GM18499 (cell line): ENCODE measurements at regions not wholly inside any gene's neighbourhood (a gene's known extent, or its start where the extent isn't known, plus 50 kb on each side); places are given as distances from the start of the nearest gene placed in this dataset.
"Not testable (repeated sequence)": the region's sequence is repeated elsewhere in the genome, so short reads cannot be mapped to it uniquely, and the experiment has no call there.

Experiments used
- ATAC-seq: cut with Tn5 transposase; IDR thresholded peaks from one replicate; pipeline ENCODE4 v1.9.1; 2021; ENCODE audit warnings: moderate number of reproducible peaks; ENCODE audit not compliant: insufficient read depth, unreplicated experiment

DNA sequence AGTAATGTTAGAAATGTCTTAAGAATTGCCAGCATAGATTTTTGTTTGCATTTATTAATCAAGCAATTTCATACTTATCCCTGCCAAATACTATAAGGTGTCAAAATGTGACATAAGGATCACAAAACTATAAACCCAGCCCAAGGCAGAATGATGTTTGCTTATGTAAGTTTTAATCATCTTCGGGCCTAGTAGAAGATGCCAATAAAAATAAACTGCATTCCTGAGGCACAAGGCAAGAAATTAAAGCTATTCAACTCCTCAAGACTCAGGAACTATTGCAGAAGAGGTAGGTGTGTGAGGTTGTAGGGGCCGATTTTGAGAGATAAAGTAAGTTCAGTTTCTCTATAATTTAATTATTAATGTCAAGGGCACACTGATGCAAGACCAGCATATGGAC, 189.4 kb upstream of the AHR start:
- ATAC-seq = no peak

DNA sequence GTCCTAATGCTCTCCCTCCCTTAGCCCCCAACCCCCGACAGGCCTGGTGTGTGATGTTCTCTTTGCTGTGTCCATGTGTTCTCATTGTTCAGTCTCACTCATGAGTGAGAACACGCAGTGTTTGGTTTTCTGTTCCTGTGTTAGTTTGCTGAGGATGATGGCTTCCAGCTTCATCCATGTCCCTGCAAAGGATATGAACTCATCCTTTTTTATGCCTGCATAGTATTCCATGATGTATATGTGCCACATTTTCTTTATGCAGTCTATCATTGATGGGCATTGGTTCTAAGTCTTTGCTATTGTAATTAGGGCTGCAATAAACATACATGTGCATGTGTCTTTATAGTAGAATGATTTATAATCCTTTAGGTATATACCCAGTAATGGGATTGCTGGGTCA, 184.7 kb upstream of the AHR start:
- ATAC-seq = not testable (repeated sequence)

DNA sequence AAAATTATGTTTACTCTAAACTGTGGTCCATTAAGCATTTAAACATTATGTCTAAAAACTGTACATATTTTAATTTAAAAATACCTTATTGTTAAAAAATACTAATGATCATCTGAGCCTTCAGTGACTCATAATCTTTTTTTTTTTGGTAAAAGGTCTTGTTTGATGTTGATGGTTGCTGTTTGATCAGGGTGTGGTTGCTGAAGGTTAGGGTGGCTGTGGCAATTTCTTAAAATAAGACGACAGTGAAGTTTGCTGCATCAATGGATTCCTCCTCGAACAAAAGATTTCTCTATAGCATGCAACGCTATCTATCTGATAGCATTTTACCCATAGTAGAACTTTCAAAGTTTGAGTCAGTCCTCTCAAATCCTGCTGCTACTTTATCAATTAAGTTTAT, 180.0 kb upstream of the AHR start:
- ATAC-seq = no peak

DNA sequence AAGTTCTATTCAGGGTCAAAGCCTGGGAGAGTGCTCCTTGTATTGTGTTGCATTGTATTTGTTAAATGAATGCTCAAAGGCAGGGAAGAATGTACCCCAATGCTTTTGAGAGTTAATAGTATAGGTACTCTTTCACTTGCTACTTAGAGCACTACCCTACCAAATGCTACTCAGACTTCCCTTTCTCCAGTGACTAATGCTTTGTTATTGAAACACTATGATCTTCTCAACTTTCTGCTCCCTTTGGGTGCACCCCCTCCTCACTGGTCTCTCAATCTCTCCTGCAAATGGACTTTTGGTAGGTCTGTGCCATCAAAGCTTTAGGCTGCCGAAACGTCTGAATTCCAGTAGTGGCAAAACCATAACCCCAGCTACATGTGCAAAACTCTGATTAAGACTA, 177.7 kb upstream of the AHR start:
- ATAC-seq = no peak

DNA sequence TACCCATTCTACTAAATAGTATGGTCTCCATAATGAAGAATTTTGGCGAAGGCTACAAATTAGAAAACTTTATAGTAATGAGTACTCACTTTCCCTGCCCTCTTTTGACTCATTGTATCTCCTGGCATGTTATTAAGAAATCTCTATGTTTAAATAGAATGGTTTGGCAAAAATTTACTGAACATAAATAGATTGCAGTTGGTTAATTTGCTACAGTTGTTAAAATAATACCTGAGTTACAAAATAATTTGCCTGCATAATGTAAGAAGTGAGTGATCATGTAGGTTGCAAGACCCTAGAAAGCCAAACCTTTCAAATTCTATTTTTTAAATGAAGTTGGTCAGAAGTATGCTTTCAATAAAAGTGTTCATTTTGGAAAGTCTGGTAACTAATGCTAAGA, 176.8 kb upstream of the AHR start:
- ATAC-seq = no peak

DNA sequence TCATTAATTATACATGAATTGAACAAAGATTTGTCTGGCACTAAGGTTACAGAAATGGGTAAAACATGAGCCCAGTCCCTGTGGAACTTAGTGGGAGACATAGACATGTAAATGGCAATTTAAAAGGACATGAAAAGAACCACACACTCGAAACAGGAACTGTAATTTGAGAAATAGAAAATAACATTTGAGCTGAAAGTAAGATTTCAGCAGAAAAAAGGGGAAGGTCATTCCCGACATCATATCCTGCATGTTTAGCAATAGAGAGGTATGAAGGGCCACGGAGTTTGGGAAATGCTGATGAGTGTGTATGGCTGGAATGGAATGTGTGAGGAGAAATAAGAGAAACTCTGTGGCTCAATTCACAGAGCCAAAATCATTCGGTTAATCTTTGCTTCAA, 175.4 kb upstream of the AHR start:
- ATAC-seq = no peak

DNA sequence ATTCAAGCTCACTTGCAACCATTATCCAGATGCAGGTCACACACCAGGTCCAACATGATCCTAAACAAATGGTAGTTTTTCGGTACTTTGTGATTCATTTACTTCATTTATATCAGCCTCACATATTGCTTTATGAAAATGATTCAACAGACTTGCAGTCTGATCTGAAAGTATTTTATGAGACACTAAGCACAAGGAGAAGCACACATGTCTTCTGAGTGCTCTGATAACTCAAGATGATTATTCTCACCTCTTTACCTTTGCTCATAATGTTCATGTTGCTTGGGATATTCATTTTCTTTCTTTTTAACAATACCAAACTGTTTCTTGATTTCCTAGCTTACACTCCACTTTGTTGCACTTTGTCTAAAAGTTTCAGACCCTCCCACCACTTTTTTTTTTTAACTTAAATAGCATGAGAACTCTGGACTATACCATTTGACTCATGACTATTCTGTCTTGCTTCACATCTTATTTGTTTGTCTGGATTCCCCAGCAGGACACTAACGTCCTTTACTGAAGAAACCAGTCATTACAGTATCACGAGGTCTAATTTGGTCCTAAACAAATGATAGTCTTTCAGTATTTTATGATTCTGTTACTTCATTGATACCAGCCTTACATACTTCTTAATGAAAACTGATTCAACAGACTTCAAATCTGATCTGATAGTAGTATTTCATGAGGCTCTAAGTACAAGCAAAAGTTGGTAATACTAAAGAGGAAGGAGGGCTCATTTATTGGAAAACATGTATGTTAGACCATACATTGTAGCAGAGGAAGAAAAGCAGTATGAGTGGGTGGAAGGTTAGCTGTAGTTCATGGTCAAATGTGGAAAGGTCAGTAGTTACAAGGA, 171.8 kb upstream of the AHR start:
- peak; percentile 80 for ATAC-seq

DNA sequence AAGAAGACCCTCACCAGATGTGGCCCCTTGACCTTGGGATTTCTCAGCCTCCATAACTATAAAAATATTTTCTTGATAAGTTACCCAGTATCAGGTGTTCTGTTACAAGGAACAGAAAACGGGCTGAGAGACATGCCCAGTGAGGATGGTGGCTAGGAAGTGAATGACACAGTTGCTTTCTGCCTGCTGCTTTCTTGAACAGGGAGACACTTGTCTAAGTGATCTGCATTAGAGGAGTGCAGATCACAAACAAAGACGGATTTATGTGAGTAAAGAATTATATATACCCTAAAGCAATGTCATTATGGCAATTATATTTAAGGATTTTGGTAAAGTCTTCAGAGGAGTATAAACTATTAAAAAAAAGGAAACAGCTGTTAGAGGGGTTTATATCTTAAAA, 169.2 kb upstream of the AHR start:
- no peak for ATAC-seq

DNA sequence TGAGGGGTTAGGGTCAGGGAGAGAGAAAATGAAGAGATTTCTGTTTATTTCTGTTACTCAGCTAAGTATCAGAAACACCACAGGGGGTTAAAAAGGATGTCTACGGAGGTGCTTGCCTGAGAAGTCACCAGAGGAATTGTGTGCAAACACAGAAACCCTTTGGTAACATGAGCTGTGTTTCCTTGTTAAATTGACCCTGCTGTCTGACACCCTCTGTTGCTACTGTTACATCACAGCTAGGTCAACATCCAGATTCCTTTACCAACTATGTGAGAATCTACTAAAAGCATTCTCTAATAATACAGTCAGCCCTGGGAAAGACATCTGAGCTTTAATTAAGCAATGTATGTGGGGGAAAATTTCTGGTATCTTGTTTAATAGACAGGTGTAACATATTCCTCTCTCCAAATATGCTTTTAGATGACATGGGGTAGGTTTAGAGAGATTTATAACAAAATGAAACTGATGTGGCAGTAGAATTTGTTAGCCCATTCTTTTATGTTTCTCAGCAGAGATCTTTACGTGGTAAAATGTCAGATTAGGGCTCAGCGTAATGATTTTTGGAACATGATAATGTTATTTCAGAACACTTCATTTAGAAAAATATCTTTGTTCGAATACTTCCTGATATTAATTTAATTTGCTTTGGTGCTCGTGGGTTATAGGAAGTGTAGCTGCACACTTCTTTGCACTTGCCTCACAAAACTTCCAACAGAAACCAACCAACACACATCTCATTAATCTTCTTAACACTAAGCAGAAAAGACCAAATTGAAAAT, 168.0 kb upstream of the AHR start:
- ATAC-seq = no peak

DNA sequence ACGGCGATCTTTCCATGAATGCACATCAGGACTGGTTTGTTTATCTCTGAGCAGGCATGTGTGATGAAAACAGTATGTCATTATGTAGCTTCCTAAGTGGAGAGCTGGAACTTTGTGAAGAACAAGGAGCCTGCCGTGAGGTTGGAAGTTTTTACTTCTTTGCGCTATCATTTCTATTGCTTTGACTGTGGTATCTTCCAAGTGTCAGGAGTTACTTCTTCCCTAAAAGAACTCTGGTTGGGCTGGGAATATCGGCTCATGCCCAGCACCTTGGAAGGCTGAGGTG, 167.4 kb upstream of the AHR start:
- no peak for ATAC-seq

DNA sequence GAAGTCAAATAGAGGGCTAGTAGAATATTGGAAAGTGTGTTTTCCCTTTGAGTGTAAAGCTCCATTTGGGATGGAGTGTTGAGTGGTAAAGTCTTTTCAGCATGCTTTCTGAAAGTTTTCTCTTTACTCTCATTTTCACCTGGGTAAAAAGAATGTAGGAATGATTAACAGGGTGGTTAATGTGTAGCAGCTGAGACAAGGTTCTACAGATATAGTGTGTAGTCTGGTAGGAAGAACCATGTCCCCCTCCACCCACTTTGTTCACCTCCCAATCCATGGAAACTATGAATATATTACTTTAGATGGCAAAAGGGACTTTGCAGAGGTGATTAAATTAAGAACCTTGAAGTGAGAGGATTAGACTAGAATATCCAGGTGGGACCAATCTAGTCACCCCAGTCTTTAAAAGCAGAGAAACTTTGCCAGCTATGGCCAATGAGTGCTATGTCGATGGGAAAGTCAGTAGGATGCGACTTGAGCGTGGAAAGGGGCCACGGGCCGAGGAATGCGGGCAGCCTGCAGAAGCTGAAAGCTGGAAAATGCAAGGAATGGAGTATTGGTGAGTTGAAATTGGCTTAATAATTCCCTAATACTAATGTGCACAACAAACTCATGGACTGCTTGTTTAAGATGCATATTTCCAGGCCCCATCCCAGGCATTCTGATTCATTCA, 166.3 kb upstream of the AHR start:
- no peak for ATAC-seq

DNA sequence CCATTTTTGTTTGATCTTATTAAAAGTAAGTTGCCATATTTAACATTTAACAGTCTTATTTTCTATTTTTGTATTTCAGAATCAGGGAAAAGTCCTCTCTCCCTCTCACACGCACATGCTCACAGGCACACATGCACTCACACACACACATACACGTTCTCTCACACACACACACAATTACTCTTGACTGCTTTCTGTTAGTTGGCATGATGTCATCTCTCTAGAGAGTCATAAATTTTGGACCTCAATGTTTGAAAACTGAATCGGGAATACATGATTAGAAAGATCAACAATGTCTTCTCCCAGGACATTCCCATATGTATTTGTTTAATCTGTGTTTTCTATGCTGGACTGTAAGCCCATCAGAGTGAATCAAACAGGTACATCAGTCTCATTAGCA, 165.7 kb upstream of the AHR start:
- no peak for ATAC-seq

DNA sequence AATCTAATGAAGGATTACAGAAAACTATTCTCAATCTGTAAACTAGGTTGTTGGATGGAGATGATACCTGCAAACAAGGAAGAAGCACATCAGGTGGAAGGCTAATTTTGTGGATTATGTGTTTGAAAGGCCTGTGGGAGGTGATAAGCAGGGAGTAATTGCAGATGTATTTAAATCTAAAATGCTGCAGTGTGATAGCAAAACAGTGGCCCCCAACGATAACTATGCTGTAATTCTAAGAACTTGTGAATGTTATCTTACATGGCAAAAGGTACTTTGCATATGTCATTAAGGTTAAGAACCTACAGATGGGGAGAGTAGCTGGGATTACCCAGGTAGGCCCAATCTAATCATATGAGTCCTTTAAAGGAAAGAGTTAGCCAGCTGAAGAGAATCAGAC, 164.5 kb upstream of the AHR start:
- no peak for ATAC-seq

DNA sequence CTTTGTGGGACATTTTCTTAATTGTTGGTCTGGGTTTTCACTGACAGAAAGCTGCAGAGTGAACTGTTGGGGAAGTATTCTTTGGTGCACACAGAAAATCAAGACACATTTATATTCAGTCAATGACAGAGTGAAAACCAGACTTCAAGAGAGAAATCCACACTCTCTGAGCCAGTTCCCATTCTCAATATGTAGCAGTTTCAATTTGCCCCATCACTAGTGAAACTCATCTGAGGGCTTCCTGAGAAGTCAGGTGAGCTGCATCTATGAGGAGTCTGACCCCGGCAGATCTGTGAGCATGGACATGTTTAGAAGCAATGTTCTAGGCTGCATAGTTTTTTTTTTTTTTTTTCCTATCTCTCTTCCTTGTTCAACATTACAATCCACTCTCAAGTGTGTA, 163.7 kb upstream of the AHR start:
- ATAC-seq = peak; percentile 83

DNA sequence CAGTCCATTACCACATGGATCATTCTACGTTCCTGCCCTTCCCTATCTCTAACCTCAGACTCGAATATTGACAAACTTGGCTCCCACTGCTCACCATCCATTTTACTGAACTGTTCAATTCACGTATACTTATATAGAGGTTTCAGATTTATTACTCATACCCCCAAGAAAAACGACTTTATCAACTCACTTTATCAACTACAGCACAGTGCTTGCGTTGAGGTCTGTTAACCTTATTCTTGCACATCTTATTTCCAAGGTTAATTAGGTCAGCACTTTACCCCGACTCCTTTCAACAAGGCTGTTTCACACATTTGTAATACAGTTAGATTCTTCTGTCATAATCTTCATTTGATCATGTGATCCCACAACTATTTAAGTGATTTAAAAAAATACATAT, 162.3 kb upstream of the AHR start:
- ATAC-seq = no peak

DNA sequence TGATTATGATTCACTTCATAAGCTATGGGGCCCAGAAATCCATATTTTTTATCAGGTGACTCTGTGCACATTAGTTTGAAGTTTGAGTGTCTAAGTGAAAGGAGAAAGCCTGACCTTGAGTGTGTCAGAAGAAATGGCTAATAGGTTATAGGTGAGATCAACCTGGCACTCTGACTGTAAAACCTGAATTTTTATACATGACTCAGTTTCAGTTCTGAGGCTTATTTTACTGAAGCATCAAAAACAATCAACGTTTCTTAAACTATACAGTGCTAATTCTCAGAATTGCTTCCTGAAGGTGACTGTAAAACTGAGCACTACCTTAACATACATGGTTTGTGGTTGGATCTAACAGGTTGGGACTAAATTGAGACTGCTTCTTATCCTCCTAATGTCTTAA, 159.4 kb upstream of the AHR start:
- ATAC-seq = no peak

DNA sequence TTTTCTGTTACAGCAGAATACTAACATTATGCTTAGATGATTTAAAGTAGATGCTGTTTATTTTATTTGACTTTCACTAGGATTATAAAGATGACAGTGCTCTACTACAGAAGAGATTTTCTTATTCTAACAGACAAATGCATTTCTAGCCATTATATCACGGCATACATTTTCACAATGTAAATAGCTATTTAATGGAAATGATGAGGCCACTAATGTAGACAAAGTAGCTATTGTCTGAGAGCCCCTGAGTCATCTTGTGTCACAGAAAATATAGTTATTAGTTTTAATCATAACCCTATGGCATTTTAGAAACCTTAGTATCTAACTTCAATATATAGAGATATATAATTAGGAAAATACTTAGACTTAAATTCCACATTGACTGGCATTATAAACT, 158.0 kb upstream of the AHR start:
- ATAC-seq = no peak

DNA sequence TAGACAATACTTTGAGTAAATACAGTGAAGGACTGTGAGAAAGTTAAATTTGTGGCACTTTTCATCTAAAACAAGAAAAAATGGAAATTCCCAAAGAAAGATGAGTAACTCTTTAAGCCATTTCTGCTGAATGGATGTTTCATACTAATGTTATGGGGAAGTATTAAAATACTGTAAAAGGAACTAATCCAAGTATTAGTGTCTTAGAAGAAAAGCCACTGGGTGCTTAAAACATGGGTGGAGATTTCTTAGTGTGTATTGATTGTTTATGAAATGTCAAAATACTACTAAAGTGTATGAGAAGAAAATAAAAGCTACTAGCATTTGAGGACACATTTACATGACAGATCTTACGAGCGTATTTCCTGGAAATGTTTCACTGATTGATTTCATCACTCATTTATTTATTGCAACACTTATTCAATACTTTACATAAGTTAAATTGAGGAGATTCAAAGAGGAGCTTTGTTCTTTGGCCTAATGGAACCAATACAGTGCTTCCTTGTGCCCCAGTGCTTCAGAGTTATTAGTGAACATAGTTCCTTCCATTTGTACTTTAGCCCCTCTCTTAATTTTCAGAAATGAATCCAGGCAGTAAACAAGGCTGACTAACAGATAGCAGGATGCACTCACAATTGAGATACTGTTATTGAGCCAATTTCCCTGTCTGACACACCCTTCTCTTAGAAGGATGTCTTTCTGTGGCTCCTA, 155.5 kb upstream of the AHR start:
- no peak for ATAC-seq

DNA sequence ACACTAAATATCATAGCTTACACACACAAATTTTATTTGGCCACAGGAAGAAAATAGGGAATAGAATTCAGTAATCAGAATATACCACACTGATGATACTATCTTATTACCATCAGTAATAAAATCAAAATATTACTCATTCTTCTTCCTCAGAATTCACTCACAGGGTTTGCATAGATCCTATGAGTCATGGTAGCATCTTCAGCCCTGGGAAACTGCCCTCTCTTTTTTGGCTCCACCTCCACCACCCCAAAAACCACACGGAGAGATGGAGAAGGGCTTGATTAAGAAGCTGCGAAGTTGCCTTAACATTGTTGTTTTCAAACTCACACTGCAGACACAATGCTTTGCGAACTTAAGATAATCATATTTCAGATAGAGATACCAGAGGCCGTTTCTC, 154.1 kb upstream of the AHR start:
- no peak for ATAC-seq

DNA sequence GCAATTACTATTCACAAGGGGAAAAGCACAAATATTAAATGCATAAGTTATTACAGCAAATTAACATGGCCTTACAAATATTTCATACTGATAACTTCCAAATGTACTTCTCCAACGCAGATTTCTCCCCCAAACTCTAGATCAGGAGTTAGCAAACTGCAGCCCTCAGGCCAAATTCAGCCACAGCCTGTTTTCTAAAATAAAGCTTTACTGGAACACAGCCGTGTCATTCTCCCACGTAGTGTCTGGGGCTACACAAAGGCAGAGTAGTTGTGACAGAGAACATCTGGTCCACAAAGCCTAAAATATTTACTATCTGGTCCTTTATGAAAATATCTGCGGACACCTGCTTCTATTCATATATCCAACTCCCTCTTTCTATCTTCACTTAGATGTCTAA, 151.8 kb upstream of the AHR start:
- no peak for ATAC-seq

DNA sequence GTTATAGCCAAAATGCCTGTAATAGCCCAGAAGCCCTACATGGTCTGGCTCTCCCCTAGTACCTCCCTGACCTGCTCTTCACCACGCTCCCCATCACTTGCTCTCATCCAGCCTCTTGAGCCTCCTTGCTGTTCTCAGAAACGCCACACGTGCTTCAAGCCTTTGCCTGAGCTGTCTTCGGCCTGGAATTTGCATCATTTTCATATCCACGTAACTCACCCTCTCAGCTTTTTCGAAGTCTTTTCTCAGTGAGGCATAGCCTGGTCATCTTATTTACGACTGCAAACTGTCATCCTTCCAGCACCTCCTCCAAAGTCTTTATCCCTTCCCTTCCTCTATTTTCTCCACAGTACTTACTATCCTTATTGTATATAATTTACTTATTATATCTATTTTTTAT, 151.0 kb upstream of the AHR start:
- ATAC-seq = no peak
